GM18870 (cell line): ENCODE measurements at regions not wholly inside any gene's neighbourhood (a gene's known extent, or its start where the extent isn't known, plus 50 kb on each side); places are given as distances from the start of the nearest gene placed in this dataset.
"Not testable (repeated sequence)": the region's sequence is repeated elsewhere in the genome, so short reads cannot be mapped to it uniquely, and the experiment has no call there.

Experiments
- ATAC-seq: cut with Tn5 transposase; IDR thresholded peaks from one replicate; pipeline ENCODE4 v1.9.1; 2021; ENCODE audit warnings: moderate library complexity; ENCODE audit not compliant: unreplicated experiment

GRCh38 chr7:81234896-81235295 is 316.0 kb upstream of the SEMA3C start:
- ATAC-seq: no peak

- ATAC-seq: no peak
Observed at GRCh38 chr7:81233208-81233940, 314.5 kb upstream of the SEMA3C start.

- no peak for ATAC-seq
Observed at GRCh38 chr7:81232084-81232799, 313.4 kb upstream of the SEMA3C start.

GRCh38 chr7:81231301-81231838 is 312.5 kb upstream of the SEMA3C start:
- no peak for ATAC-seq

- ATAC-seq: no peak
Observed at GRCh38 chr7:81226234-81226633, 307.4 kb upstream of the SEMA3C start.

GRCh38 chr7:81222692-81223091 is 303.8 kb upstream of the SEMA3C start:
- ATAC-seq: not testable (repeated sequence)

GRCh38 chr7:81221527-81222217 is 302.8 kb upstream of the SEMA3C start:
- ATAC-seq: no peak

- no peak for ATAC-seq
Observed at GRCh38 chr7:81218480-81219106, 299.7 kb upstream of the SEMA3C start.

GRCh38 chr7:81213394-81213793 is 294.5 kb upstream of the SEMA3C start:
- ATAC-seq: no peak

- no peak for ATAC-seq
Observed at GRCh38 chr7:81211934-81212320, 293.1 kb upstream of the SEMA3C start.

GRCh38 chr7:81211204-81211933 is 292.5 kb upstream of the SEMA3C start:
- no peak for ATAC-seq

- no peak for ATAC-seq
Observed at GRCh38 chr7:81210137-81211064, 291.6 kb upstream of the SEMA3C start.

- ATAC-seq: no peak
Observed at GRCh38 chr7:81209059-81209458, 290.2 kb upstream of the SEMA3C start.

GRCh38 chr7:81207801-81208200 is 288.9 kb upstream of the SEMA3C start:
- no peak for ATAC-seq

- ATAC-seq: no peak
Observed at GRCh38 chr7:81206667-81207360, 288.0 kb upstream of the SEMA3C start.

- ATAC-seq: no peak
Observed at GRCh38 chr7:81206217-81206616, 287.4 kb upstream of the SEMA3C start.

- ATAC-seq: no peak
Observed at GRCh38 chr7:81201188-81201587, 282.3 kb upstream of the SEMA3C start.

- ATAC-seq: no peak
Observed at GRCh38 chr7:81198766-81199165, 279.9 kb upstream of the SEMA3C start.

- no peak for ATAC-seq
Observed at GRCh38 chr7:81197266-81197665, 278.4 kb upstream of the SEMA3C start.
